ENCODE measurements at regions not wholly inside any gene's neighbourhood (a gene's known extent, or its start where the extent isn't known, plus 50 kb on each side); places are given as distances from the start of the nearest gene placed in this dataset.
"Not testable (repeated sequence)": the region's sequence is repeated elsewhere in the genome, so short reads cannot be mapped to it uniquely, and the experiment has no call there.

DNA sequence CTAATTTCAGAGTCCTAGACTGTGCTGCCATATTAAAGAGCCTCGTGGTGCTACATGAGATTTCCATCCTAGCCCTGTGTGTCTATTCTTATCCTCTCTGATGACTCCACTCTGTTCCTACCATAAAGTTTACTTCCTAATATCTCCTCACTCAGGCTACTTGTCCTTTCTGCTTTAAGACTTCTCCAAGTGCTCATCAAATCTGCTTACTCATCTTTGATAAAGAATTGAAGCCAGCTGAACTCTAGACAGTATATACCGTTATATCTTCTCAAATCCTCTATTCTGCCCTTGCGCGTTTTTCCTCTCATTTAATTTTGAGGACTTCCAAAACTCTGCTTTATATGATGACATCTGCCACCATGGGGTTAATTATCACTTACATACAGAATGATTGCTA is 539.5 kb downstream of the HAPSTR1 start:
- no peak for TF ChIP-seq CTCF (conservative IDR thresholded peaks at IDR 0.05; ENCODE audit: low read depth, low read length)
- DNase-seq (ENCODE audit: low read depth), result no peak
- H3K4me3 ChIP-seq (ENCODE audit: low read depth, low read length), result no peak overlapping the region

GRCh38 chr16:9633844-9634243 is 542.4 kb downstream of the HAPSTR1 start:
- H3K4me3 ChIP-seq (ENCODE audit: low read depth, low read length), result no peak overlapping the region
- no peak for DNase-seq (ENCODE audit: low read depth)
- no peak for TF ChIP-seq CTCF (conservative IDR thresholded peaks at IDR 0.05; ENCODE audit: low read depth, low read length)

DNA sequence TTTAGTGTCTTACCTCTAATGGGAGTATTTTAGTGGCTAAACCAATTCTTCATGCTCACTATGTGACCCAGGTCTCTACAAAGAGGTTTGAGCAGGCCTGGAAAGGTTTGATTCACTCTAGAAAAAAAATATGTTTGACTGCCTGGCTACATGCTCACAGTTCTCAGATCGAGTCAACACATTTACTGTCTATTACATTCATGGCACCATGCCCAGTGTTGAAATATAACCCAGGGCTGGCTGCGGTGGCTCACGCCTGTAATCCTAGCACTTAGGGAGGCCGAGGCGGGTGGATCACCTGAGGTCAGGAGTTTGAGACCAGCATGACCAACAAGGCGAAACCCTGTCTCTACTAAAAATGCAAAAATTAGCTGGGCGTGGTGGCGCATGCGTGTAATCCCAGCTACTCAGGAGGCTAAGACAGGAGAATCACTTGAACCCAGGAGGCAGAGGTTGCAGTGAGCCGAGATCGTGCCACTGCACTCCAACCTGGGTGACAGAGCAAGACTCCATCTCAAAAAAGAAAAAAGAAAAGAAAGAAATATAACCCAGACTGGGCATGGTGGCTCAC is 543.8 kb downstream of the HAPSTR1 start:
- not testable (repeated sequence) for DNase-seq (ENCODE audit: low read depth); H3K4me3 ChIP-seq (ENCODE audit: low read depth, low read length)

DNA sequence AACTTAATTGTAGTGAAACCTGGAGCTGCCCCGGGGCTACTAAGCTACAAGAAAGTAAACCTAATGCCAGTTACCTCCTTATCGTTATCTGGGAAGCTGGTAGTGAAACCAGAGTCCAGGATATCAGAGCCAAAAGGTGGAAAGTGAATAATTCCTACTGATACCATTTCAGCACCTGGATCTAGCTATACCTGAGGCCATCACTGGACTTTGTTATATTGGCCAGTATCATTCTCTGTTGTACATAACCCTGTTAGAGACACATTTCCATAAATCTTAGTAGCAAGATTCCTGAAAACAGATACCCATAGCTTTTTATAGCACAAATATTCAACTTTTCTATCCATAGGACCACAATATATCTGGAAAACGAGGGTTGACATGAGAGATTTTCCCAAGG is 538.0 kb downstream of the GRIN2A start:
- no peak overlapping the region for H3K4me3 ChIP-seq (ENCODE audit: low read depth, low read length)
- no peak for DNase-seq (ENCODE audit: low read depth)
- no peak for TF ChIP-seq CTCF (conservative IDR thresholded peaks at IDR 0.05; ENCODE audit: low read depth, low read length)

GRCh38 chr16:9645911-9646310 is 536.3 kb downstream of the GRIN2A start:
- no peak for TF ChIP-seq CTCF (conservative IDR thresholded peaks at IDR 0.05; ENCODE audit: low read depth, low read length)
- no peak overlapping the region for H3K4me3 ChIP-seq (ENCODE audit: low read depth, low read length)

DNA sequence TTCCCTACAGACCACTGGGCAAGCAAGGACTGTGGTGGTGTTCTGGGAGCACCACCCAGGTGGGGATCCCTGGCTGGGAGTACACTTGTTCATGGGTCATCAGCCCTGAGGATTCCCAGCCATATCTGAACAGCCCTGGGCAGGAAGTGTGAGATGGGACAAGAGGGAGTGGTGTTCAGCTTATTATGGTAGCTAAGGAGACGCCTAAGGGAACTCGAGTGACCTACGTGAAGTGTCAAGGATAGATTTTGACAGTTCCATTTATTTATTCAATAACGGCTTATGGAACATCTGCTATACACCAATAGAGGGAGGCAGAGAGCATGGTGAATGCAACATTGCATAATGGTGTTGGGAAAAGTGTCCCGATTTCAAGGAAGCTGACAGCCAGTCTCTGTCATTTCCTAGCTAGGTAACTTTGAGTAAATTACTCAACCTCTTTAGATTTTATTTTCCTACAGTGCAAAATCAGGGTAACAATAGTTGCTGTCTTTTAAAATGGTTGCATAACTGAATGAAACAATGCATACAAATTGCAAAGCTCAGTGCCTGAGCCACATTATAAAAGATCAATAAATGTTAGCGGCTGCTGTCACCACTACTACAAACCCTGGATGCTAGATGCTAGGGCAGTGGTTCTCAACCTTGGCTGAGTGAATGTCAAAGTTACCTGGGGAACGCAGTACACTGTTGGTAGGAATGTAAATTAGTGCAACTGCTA is 534.1 kb downstream of the GRIN2A start:
- no peak overlapping the region for H3K4me3 ChIP-seq (ENCODE audit: low read depth, low read length)
- peak; percentile 46 for TF ChIP-seq CTCF (conservative IDR thresholded peaks at IDR 0.05; ENCODE audit: low read depth, low read length)
- DNase-seq (ENCODE audit: low read depth), result peak; percentile 4

More at GRCh38 chr16:9645911-9646310, 536.3 kb downstream of the GRIN2A start:
- no peak for DNase-seq (ENCODE audit: low read depth)

GRCh38 chr16:9650284-9650683 is 531.9 kb downstream of the GRIN2A start:
- no peak for DNase-seq (ENCODE audit: low read depth)
- no peak overlapping the region for H3K4me3 ChIP-seq (ENCODE audit: low read depth, low read length)
- TF ChIP-seq CTCF (conservative IDR thresholded peaks at IDR 0.05; ENCODE audit: low read depth, low read length), result no peak

Measured in choroid plexus epithelial cell (primary cell).